Mesenchymal stem cell (in vitro differentiated cells and primary cell): ENCODE measurements at regions not wholly inside any gene's neighbourhood (a gene's known extent, or its start where the extent isn't known, plus 50 kb on each side); places are given as distances from the start of the nearest gene placed in this dataset.
"Not testable (repeated sequence)": the region's sequence is repeated elsewhere in the genome, so short reads cannot be mapped to it uniquely, and the experiment has no call there.

Experiments
- DNase-seq: peaks from one replicate; pipeline ENCODE4 v3.0.0-alpha.2; 2013
- H2AFZ ChIP-seq: one replicate; pipeline ENCODE4 v1.6.1; 2013; ENCODE audit warnings: low read depth, mild to moderate bottlenecking, control low read depth, inconsistent platforms, low read length, moderate library complexity
- H2AK5ac ChIP-seq: 2 replicates; pipeline ENCODE4 v1.6.1; 2013; ENCODE audit warnings: low read length, moderate library complexity, mild to moderate bottlenecking, inconsistent platforms; ENCODE audit not compliant: severe bottlenecking
- H2BK120ac ChIP-seq: one replicate; pipeline ENCODE4 v1.6.1; 2013; ENCODE audit warnings: low read depth, mild to moderate bottlenecking, inconsistent platforms, low read length, moderate library complexity
- H2BK12ac ChIP-seq, 2 experiments: one replicate each; pipeline ENCODE4 v1.6.1; 2013; ENCODE audit warnings: inconsistent platforms in 2 of 2, low read length in 2 of 2, mild to moderate bottlenecking in 2 of 2, moderate library complexity in 2 of 2, control low read depth in 1 of 2
- H2BK15ac ChIP-seq: one replicate; pipeline ENCODE4 v1.6.1; 2013; ENCODE audit warnings: mild to moderate bottlenecking, low read depth, inconsistent platforms; ENCODE audit not compliant: poor library complexity, severe bottlenecking
- H2BK5ac ChIP-seq: 2 replicates; pipeline ENCODE4 v1.6.1; 2013; ENCODE audit warnings: low read depth, mild to moderate bottlenecking, low read length, control low read depth, inconsistent platforms; ENCODE audit not compliant: poor library complexity, severe bottlenecking
- H3K14ac ChIP-seq, 2 experiments: one replicate each; pipeline ENCODE4 v1.6.1; 2013; ENCODE audit warnings: inconsistent platforms in 2 of 2, low read length in 2 of 2, control low read depth in 1 of 2, mild to moderate bottlenecking in 1 of 2, moderate library complexity in 1 of 2
- H3K18ac ChIP-seq, 2 experiments: one replicate each; pipeline ENCODE4 v1.6.1; 2013; ENCODE audit warnings: inconsistent platforms in 2 of 2, low read length in 2 of 2, control low read depth in 1 of 2, low read depth in 1 of 2, mild to moderate bottlenecking in 1 of 2
- H3K23ac ChIP-seq, 2 experiments: one replicate each; pipeline ENCODE4 v1.6.1; 2013; ENCODE audit warnings: inconsistent platforms in 2 of 2, low read length in 2 of 2, mild to moderate bottlenecking in 2 of 2, moderate library complexity in 2 of 2, control low read depth in 1 of 2
- H3K27ac ChIP-seq: 2 replicates; pipeline ENCODE4 v1.5.1; 2013; ENCODE audit warnings: mild to moderate bottlenecking, moderate library complexity, low read length, control low read depth, inconsistent platforms; ENCODE audit not compliant: poor library complexity, severe bottlenecking
- H3K27me3 ChIP-seq, 2 experiments: 2 replicates each; pipeline versions ENCODE4 v1.6.1 to v1.7.0; 2013; ENCODE audit warnings: low read length in 2 of 2, mild to moderate bottlenecking in 2 of 2, moderate library complexity in 2 of 2, control low read depth in 1 of 2, inconsistent platforms in 1 of 2; ENCODE audit not compliant: control insufficient read depth in 1 of 2, insufficient read depth in 1 of 2
- H3K36me3 ChIP-seq, 2 experiments: 2 replicates each; pipeline versions ENCODE4 v1.6.1 to v1.7.0; 2013; ENCODE audit warnings: low read length in 2 of 2, control low read depth in 1 of 2, inconsistent platforms in 1 of 2, low read depth in 1 of 2, mild to moderate bottlenecking in 1 of 2; ENCODE audit not compliant: insufficient read depth in 2 of 2, control insufficient read depth in 1 of 2
- H3K4ac ChIP-seq, 2 experiments: one replicate each; pipeline ENCODE4 v1.6.1; 2013; ENCODE audit warnings: inconsistent platforms in 2 of 2, low read length in 2 of 2, mild to moderate bottlenecking in 2 of 2, moderate library complexity in 2 of 2, control low read depth in 1 of 2, low read depth in 1 of 2
- H3K4me1 ChIP-seq: 2 replicates; pipeline ENCODE4 v1.6.1; 2013; ENCODE audit warnings: low read depth, low read length, control low read depth; ENCODE audit not compliant: control insufficient read depth, insufficient read depth
- H3K4me2 ChIP-seq: 2 replicates; pipeline ENCODE4 v1.6.1; 2013; ENCODE audit warnings: low read length, mild to moderate bottlenecking, inconsistent platforms; ENCODE audit not compliant: poor library complexity, severe bottlenecking
- H3K4me3 ChIP-seq, 2 experiments: 2 replicates each; pipeline versions ENCODE4 v1.5.1 to v1.7.0; 2013; ENCODE audit warnings: low read length in 2 of 2, mild to moderate bottlenecking in 2 of 2, control low read depth in 1 of 2, low read depth in 1 of 2; ENCODE audit not compliant: insufficient read depth in 1 of 2
- H3K79me1 ChIP-seq: replicated peaks from 2 replicates; pipeline ENCODE4 v1.6.1; 2013; ENCODE audit warnings: mild to moderate bottlenecking, control low read depth, low read length, inconsistent platforms; ENCODE audit not compliant: poor library complexity, severe bottlenecking
- H3K9ac ChIP-seq: 2 replicates; pipeline ENCODE4 v1.7.0; 2013; ENCODE audit warnings: mild to moderate bottlenecking, low read length, moderate library complexity
- H3K9me3 ChIP-seq: 2 replicates; pipeline ENCODE4 v1.7.0; 2013; ENCODE audit warnings: mild to moderate bottlenecking, low read length; ENCODE audit not compliant: control insufficient read depth
- H4K8ac ChIP-seq: one replicate; pipeline ENCODE4 v1.6.1; 2013; ENCODE audit warnings: inconsistent platforms, mild to moderate bottlenecking, low read length, moderate library complexity
- H4K91ac ChIP-seq: one replicate; pipeline ENCODE4 v1.6.1; 2013; ENCODE audit warnings: mild to moderate bottlenecking, low read length, inconsistent platforms
- WGBS: methylation state at CpG from one replicate; pipeline ENCODE4 v1.1.7; 2013; ENCODE audit warnings: mixed read lengths; 5-methylcytosine and 5-hydroxymethylcytosine counted together

DNA sequence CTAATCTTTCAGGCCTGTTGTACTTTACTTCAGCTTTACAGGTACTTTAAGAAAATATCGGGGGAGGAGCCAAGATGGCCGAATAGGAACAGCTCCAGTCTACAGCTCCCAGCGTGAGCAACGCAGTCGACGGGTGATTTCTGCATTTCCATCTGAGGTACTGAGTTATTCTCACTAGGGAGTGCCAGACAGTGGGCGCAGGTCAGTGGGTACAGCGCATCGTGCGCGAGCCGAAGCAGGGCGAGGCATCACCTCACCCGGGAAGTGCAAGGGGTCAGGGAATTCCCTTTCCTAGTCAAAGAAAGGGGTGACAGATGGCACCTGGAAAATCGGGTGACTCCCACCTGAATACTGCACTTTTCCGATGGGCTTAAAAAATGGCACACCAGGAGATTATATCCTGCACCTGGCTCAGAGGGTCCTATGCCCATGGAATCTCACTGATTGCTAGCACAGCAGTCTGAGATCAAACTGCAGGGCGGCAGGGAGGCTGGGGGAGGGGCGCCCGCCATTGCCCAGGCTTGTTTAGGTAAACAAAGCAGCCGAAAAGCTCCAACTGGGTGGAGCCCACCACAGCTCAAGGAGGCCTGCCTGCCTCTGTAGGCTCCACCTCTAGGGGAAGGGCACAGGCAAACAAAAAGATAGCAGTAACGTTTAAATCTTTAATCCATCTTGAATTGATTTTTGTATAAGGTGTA, 1185.4 kb upstream of the LRRN3 start:
- 86% methylated on average over 20 of the region's 21 CpGs for WGBS
- H4K8ac ChIP-seq, H2BK12ac ChIP-seq, H3K4ac ChIP-seq, H3K27me3 ChIP-seq, H3K4me3 ChIP-seq, H3K79me1 ChIP-seq, H2AK5ac ChIP-seq, H2BK120ac ChIP-seq, DNase-seq, H2AFZ ChIP-seq, H3K27ac ChIP-seq, H3K9me3 ChIP-seq, H4K91ac ChIP-seq, H2BK5ac ChIP-seq, H2BK15ac ChIP-seq, H3K23ac ChIP-seq, H3K18ac ChIP-seq, H3K36me3 ChIP-seq, H3K9ac ChIP-seq, H3K14ac ChIP-seq, H3K4me2 ChIP-seq, H3K4me1 ChIP-seq: not testable (repeated sequence)

DNA sequence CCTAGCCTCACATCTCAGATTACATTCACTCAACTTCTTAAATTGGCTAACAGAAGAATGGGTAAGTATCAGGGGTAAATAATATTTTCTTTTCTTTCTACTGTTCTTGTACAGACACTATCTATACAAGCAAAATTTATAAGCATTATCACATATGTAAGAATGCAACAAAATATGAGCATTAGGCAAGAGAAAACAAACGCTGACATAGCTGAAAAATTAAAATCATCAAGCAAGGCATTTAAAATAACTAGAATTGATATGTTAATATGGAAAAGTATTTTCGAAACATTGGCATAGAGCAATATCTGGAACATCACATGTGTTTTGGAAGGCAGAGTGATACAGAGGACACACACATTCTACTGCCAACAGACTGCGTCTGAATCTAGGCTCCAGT, 1175.3 kb upstream of the LRRN3 start:
- 100% methylated on average over 1 of the region's 3 CpGs for WGBS
- Histone ChIP-seq H3K23ac (no peak overlapping the region), H4K8ac (no peak overlapping the region), H3K18ac (no peak overlapping the region), H4K91ac (no peak overlapping the region), H3K4me3 (no peak overlapping the region), H2AK5ac (no peak overlapping the region), H2BK15ac (no peak overlapping the region), H2BK120ac (no peak overlapping the region), H3K36me3 (no peaks in the 10 kb centered on the region), H3K9ac (no peak overlapping the region), H3K27ac (no peak overlapping the region), H2AFZ (no peak overlapping the region), H3K9me3 (peaks cover 2% of the 10 kb centered on the region), H3K27me3 (no peaks in the 10 kb centered on the region), H3K4ac (no peak overlapping the region), H3K4me2 (no peak overlapping the region), H3K14ac (no peak overlapping the region), H2BK12ac (no peak overlapping the region), H3K4me1 (no peaks in the 10 kb centered on the region), H3K79me1 (no peaks in the 10 kb centered on the region), H2BK5ac (no peak overlapping the region)
- no peak for DNase-seq

DNA sequence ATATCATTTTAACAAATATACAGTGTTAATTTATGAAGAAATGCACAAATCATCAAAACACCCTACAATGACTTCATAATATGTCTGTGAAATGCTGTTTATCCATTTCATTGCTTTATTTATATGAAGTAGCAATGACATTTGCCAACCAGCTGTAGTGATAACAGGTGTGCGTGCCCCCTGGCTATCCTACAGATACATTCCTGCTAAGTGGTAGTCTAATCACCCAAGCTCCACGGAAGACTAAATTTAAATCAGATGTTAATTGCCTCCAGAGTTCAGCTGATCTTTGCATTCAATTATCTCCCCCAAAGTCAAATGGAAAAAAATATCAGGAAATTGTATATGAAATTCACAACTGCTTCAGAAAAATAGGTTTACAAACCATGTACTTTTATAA, 1164.2 kb upstream of the LRRN3 start:
- no peak overlapping the region for H4K8ac ChIP-seq
- H3K36me3 ChIP-seq, result no peaks in the 10 kb centered on the region
- H3K27me3 ChIP-seq, result no peaks in the 10 kb centered on the region
- H3K4me2 ChIP-seq, result no peak overlapping the region
- H2BK5ac ChIP-seq, result no peak overlapping the region
- no peak overlapping the region for H2BK120ac ChIP-seq
- no peaks in the 10 kb centered on the region for H3K79me1 ChIP-seq
- no peak overlapping the region for H4K91ac ChIP-seq
- no peak overlapping the region for H2BK15ac ChIP-seq
- no peak overlapping the region for H3K18ac ChIP-seq
- H2AK5ac ChIP-seq, result no peak overlapping the region
- no peak for DNase-seq
- no peak overlapping the region for H3K4me3 ChIP-seq
- no peak overlapping the region for H3K23ac ChIP-seq
- peaks cover 12% of the 10 kb centered on the region for H3K9me3 ChIP-seq
- 80% methylated on average over 1 of the region's 2 CpGs for WGBS
- H2BK12ac ChIP-seq, result no peak overlapping the region
- no peak overlapping the region for H3K27ac ChIP-seq
- H3K4ac ChIP-seq, result no peak overlapping the region
- no peak overlapping the region for H3K9ac ChIP-seq
- no peak overlapping the region for H2AFZ ChIP-seq
- no peak overlapping the region for H3K14ac ChIP-seq
- H3K4me1 ChIP-seq, result no peaks in the 10 kb centered on the region

DNA sequence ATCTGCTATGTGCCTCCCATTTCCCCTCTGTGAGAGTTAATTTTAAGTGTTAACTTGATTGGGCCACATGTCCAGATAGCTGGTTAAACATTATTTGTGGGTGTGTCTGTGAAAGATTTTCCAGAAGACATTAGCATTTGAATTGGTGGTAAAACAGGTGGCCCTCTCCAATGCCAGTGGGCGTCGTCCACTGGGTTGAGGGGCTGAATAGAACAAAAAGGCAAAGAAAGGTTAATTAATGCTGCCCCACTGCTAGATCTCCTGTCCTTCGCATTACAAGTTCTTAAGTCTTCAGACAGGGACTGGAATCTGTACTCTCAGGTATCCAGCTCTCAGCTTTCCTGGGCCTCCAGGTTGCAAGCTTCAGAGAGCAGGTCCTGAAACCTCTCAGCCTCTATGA, 1160.9 kb upstream of the LRRN3 start:
- H2BK12ac ChIP-seq, result no peak overlapping the region
- H3K9ac ChIP-seq, result no peak overlapping the region
- WGBS, result 91% methylated on average over 3 of the region's 3 CpGs
- no peak overlapping the region for H3K4ac ChIP-seq
- no peak overlapping the region for H3K4me3 ChIP-seq
- no peak for DNase-seq
- peaks cover 12% of the 10 kb centered on the region for H3K9me3 ChIP-seq
- H3K14ac ChIP-seq, result no peak overlapping the region
- H3K23ac ChIP-seq, result no peak overlapping the region
- no peak overlapping the region for H3K27ac ChIP-seq
- no peak overlapping the region for H2BK120ac ChIP-seq
- no peak overlapping the region for H3K4me2 ChIP-seq
- H4K91ac ChIP-seq, result no peak overlapping the region
- H2AK5ac ChIP-seq, result no peak overlapping the region
- no peak overlapping the region for H3K18ac ChIP-seq
- H3K27me3 ChIP-seq, result no peaks in the 10 kb centered on the region
- H4K8ac ChIP-seq, result no peak overlapping the region
- no peaks in the 10 kb centered on the region for H3K79me1 ChIP-seq
- H2AFZ ChIP-seq, result no peak overlapping the region
- no peaks in the 10 kb centered on the region for H3K4me1 ChIP-seq
- H3K36me3 ChIP-seq, result no peaks in the 10 kb centered on the region
- no peak overlapping the region for H2BK15ac ChIP-seq
- H2BK5ac ChIP-seq, result no peak overlapping the region
